Dendritic cell treated with granulocyte-macrophage colony-stimulating factor and Interleukin-4, amounts not matched to agents 40 ng/mL and 50 ng/mL, for 4 days (primary cell): ENCODE measurements at regions not wholly inside any gene's neighbourhood (a gene's known extent, or its start where the extent isn't known, plus 50 kb on each side); places are given as distances from the start of the nearest gene placed in this dataset.
"Not testable (repeated sequence)": the region's sequence is repeated elsewhere in the genome, so short reads cannot be mapped to it uniquely, and the experiment has no call there.

ENCODE experiments used
- H3K27ac Mint-ChIP-seq: one replicate; pipeline ENCODE4 v1.8.0; 2022; ENCODE audit warnings: mild to moderate bottlenecking, mixed read lengths
- H3K27me3 Mint-ChIP-seq: one replicate; pipeline ENCODE4 v1.8.0; 2022; ENCODE audit warnings: mild to moderate bottlenecking, mixed read lengths
- H3K36me3 Mint-ChIP-seq: one replicate; pipeline ENCODE4 v1.8.0; 2022; ENCODE audit warnings: low read depth, mixed read lengths
- H3K4me1 Mint-ChIP-seq: one replicate; pipeline ENCODE4 v1.8.0; 2022; ENCODE audit warnings: low read depth, mixed read lengths
- H3K4me3 Mint-ChIP-seq: one replicate; pipeline ENCODE4 v1.8.0; 2022; ENCODE audit warnings: mild to moderate bottlenecking, moderate library complexity, mixed read lengths
- H3K9me3 Mint-ChIP-seq: one replicate; pipeline ENCODE4 v1.8.0; 2022; ENCODE audit warnings: mixed read lengths
- intact Hi-C: fragments of 100-400 bp; cut with micrococcal nuclease; formaldehyde crosslinking; loops from one replicate; pipeline ENCODE4 v1.15.0; 2022

DNA sequence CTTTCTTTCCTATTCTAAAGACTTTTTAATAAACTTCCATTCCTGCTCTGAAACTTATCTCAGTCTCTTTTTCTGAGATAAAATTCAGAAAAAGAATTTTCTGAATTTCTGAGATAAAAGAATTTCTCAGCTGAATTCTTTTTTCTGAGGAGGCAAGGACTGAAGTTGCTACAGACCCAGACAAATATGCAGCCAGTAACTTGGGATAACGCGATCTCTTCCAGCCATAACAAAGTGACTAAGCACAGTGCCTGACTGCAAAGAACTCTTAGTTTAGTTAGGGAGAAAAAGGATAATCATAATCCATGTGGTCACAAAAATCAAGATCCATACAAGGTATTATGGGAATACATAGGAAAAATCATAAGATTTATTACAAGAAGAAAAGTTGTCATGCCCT, 222.0 kb upstream of the GAP43 start:
- H3K36me3 Mint-ChIP-seq, result no peaks in the 10 kb centered on the region
- H3K27ac Mint-ChIP-seq, result no peak overlapping the region
- intact Hi-C loops, result no loop called here
- no peaks in the 10 kb centered on the region for H3K27me3 Mint-ChIP-seq
- H3K4me1 Mint-ChIP-seq, result no peaks in the 10 kb centered on the region
- H3K9me3 Mint-ChIP-seq, result peaks cover 7% of the 10 kb centered on the region
- no peak overlapping the region for H3K4me3 Mint-ChIP-seq

DNA sequence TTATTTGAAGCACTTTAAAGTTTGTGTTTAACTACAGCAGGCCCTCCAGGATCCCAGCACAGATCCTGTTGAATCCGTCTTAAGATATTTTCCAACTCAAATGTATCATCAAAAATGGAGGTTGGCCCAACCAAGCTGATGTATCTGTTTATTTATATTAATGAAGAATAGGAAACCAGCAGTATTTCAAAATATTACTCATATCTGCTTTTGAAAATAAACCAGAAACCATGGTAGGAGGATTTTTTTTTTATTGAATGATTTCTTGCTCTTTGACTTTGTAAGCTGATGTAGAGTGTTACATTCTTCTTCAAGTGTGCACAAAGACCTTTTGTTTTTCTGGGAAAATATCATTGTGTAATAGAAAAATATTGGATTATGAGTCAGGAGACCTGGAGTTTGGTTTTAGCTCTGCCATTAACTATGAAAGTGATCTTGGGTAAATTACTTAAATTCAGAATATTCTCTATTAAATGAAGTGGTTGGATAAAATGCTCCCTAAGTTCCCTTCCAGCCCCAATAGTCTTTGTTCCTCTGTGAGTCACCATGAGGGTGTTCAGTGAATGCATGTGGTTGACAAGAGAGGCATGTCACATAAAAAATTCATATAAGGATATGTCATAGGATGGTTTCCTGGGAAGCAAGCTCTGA, 221.3 kb upstream of the GAP43 start:
- Mint-ChIP-seq H3K36me3 (no peaks in the 10 kb centered on the region), H3K4me3 (no peak overlapping the region), H3K4me1 (no peaks in the 10 kb centered on the region), H3K9me3 (peaks cover 7% of the 10 kb centered on the region), H3K27me3 (no peaks in the 10 kb centered on the region), H3K27ac (no peak overlapping the region)
- intact Hi-C loops, result no loop called here

DNA sequence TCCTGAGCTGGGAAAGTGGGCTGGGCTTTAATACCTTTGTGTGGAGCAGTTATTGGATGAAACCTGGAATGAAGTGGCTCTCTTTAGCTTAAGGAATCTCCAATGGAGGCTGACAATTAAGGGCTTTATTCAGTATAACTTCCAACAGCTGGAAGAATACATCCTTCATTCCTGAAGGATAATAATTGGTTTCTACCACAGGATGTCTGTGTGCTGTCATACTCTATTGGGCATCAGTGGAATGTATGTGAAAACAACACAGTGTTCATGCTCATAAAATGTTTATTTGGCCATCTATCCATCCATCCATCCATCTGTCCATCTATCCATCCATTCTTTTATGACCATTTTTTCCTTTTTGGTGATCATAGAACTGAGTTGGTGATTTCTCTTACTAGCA, 220.7 kb upstream of the GAP43 start:
- H3K27me3 Mint-ChIP-seq, result no peaks in the 10 kb centered on the region

DNA sequence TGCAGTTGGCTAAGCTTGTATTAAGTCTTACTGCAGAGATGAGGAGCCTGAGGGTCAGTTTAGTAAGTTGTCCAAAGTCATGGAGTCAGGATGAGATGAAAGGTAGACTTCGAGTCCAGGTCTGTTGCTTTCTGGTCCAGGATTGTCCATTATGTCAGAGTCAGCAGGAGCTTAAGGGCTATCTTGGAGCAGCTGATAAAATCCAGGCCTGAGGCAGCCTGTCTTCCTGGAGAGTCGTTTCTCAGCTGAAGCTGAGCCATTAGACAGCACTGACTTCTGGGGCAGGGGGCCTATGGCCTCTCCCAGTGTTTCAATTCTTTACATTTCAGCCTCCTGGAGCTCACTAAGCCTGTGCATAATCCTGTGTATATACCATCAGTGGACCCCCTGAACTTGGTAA, 219.5 kb upstream of the GAP43 start:
- Mint-ChIP-seq H3K9me3 (peaks cover 7% of the 10 kb centered on the region), H3K36me3 (no peaks in the 10 kb centered on the region), H3K4me3 (no peak overlapping the region), H3K27ac (no peak overlapping the region), H3K4me1 (no peaks in the 10 kb centered on the region), H3K27me3 (no peaks in the 10 kb centered on the region)
- intact Hi-C loops, result no loop called here

More for the DNA sequence above, 220.7 kb upstream of the GAP43 start:
- peaks cover 7% of the 10 kb centered on the region for H3K9me3 Mint-ChIP-seq
- no peak overlapping the region for H3K4me3 Mint-ChIP-seq
- no peak overlapping the region for H3K27ac Mint-ChIP-seq
- H3K36me3 Mint-ChIP-seq, result no peaks in the 10 kb centered on the region
- intact Hi-C loops, result no loop called here
- H3K4me1 Mint-ChIP-seq, result no peaks in the 10 kb centered on the region

DNA sequence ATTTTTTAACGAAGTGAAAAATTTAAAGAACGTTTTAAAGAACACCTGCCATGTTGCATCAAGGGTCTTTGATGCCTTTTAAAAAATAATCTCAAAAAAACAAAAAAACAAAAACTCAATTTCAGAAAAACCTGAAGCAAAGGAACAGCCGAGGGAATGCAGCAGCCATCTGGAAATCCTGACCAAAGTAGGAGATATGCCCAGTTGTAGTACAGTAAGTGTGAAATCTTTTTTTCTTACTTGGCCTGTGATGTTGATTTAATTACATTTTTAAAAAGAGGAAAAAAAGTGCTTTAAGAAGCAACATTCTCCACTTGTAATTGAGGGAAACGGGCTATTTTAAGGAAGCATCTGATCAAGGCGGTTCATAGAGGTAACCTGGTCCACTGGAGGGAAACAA, 213.7 kb upstream of the GAP43 start:
- no peaks in the 10 kb centered on the region for H3K27me3 Mint-ChIP-seq
- intact Hi-C loops, result no loop called here
- no peak overlapping the region for H3K4me3 Mint-ChIP-seq
- no peaks in the 10 kb centered on the region for H3K9me3 Mint-ChIP-seq
- no peaks in the 10 kb centered on the region for H3K4me1 Mint-ChIP-seq
- no peak overlapping the region for H3K27ac Mint-ChIP-seq
- H3K36me3 Mint-ChIP-seq, result no peaks in the 10 kb centered on the region

DNA sequence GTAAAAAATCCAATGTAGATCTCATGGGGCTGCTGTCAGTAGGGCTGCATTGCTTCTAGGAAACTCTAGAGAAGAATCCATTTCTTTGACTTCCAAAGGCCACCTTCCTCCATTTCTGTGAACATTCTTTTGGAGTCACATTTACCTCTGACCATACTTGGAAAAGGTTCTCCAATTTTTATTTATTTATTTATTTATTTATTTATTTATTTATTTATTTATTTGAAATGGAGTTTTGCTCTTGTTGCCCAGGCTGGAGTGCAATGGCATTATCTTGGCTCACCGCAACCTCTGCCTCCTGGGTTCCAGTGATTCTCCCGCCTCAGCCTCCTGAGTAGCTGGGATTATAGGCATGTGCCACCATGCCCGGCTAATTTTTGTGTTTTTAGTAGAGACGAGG, 208.7 kb upstream of the GAP43 start:
- intact Hi-C loops, H3K4me1 Mint-ChIP-seq, H3K9me3 Mint-ChIP-seq, H3K36me3 Mint-ChIP-seq, H3K27me3 Mint-ChIP-seq, H3K4me3 Mint-ChIP-seq, H3K27ac Mint-ChIP-seq: not testable (repeated sequence)

DNA sequence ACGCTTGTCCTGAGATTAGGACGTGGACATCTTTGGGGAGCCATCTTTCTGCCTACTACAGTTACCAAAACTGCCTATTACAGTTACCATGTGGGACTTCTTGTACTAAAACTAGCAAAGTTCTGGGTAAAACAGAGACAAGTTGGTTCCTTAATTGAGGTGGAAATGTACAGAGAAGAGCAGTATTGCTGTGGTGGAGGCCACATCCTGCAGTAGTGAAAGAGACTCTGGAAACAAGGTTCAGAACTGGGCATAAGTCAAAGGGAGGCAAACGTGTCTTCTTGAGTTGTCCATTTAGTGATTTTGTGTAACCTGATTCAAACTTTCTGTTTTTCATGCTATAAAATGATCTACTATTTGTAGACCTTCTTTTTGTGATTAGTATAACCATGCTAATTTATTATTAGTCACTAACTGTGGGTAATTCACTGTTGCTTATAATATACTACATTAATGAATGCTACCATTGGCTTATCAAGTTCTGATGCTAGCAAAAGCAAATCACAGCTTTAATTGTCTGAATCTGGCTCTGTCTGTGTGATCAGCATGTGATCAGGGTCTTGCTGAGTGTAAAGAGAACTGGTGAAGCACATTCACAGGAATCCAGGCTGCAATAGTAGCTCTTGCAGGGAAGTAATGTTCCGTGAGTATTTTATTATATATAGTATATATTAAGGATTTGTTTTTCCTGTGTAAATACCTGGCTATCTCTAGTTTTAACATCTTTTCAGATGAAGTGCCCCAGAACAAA, 207.9 kb upstream of the GAP43 start:
- H3K36me3 Mint-ChIP-seq, result no peaks in the 10 kb centered on the region
- no peaks in the 10 kb centered on the region for H3K27me3 Mint-ChIP-seq

DNA sequence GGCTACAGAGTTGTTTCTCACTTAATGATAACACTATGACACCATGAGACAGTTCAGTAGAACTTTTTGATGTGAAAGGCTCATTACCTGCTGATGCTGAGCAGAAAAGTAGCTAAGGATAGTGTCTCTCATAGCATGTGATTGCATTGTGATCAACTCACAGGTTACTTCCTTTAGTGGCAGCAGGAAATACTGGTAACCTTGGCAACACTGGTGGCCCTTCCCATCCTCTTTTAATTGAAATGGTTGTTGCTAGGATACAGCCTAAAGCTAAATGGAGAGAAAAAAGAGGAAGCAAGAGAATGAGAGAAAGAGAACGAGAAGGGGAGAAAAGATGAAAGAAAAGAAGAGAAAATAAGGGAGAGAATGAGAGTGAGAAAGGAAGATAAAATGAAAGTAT, 204.7 kb upstream of the GAP43 start:
- Mint-ChIP-seq H3K9me3 (no peaks in the 10 kb centered on the region), H3K27ac (no peak overlapping the region), H3K4me1 (no peaks in the 10 kb centered on the region), H3K4me3 (no peak overlapping the region), H3K27me3 (no peaks in the 10 kb centered on the region), H3K36me3 (no peaks in the 10 kb centered on the region)
- intact Hi-C loops, result no loop called here

More for the DNA sequence above, 207.9 kb upstream of the GAP43 start:
- no peaks in the 10 kb centered on the region for H3K9me3 Mint-ChIP-seq
- intact Hi-C loops, result no loop called here
- no peak overlapping the region for H3K27ac Mint-ChIP-seq
- H3K4me3 Mint-ChIP-seq, result no peak overlapping the region
- H3K4me1 Mint-ChIP-seq, result no peaks in the 10 kb centered on the region

DNA sequence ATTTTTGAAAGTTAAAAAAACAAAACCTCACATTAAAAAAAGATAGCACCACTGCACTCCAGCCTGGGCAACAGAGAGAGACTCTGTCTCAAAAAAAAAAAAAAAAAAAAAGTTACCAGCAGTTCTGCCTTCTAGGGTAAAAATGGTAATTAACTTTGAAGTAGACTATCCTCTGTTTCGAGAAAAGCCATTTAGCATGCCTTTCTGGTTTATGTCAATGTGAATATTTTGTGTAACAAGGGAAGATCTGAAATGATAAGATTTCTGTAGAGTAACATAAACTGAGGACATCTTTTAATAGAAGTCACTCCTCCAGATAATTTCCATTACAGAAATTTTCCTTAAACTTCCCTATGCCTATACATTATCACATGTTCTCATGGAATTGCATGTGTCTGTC, 203.2 kb upstream of the GAP43 start:
- Mint-ChIP-seq H3K27me3 (no peaks in the 10 kb centered on the region), H3K4me1 (no peaks in the 10 kb centered on the region), H3K9me3 (no peaks in the 10 kb centered on the region), H3K27ac (no peak overlapping the region), H3K4me3 (no peak overlapping the region), H3K36me3 (no peaks in the 10 kb centered on the region)
- intact Hi-C loops, result no loop called here

DNA sequence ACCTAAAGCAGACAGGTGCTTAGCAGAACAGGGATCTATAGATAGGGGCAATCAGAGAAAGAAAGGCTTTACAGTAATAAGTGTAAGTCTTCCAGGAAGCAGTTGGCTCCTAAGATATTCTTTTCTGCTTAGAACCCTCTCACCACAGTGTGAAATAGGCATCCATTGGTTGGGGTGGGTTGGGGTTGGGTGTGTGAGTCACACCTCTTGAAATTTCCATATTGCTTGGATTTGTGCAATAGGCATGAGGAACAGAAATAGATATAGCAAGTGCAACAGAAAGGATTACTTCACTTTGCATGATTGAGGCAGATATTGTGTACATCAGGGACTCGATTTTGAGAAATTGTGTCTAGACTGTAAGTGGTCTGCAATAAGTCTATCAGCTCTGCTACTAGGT, 200.1 kb upstream of the GAP43 start:
- Mint-ChIP-seq H3K27me3 (no peaks in the 10 kb centered on the region), H3K36me3 (no peaks in the 10 kb centered on the region), H3K9me3 (no peaks in the 10 kb centered on the region), H3K27ac (no peak overlapping the region), H3K4me1 (no peaks in the 10 kb centered on the region), H3K4me3 (no peak overlapping the region)
- intact Hi-C loops, result no loop called here

DNA sequence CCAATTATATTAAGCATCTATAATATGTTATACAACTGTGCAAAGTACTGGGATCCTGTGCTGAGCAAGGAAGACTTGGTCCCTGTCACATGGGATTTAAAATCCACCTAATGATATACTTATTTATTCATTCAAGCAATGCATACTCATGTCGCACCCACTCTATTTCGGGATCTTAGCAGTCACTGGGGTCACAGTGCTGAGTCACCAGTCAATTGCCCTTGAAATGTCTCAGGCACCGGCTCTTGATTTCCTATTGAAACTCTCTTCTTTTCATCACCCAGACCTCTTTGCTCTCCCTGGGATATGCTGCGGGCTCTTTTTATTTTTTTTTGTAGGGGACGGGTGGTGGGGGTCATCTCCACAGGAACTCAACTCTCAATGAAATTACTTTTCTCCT, 194.5 kb upstream of the GAP43 start:
- no peak overlapping the region for H3K4me3 Mint-ChIP-seq
- H3K9me3 Mint-ChIP-seq, result no peaks in the 10 kb centered on the region
- H3K36me3 Mint-ChIP-seq, result no peaks in the 10 kb centered on the region
- H3K27ac Mint-ChIP-seq, result no peak overlapping the region
- no peaks in the 10 kb centered on the region for H3K27me3 Mint-ChIP-seq
- intact Hi-C loops, result no loop called here
- no peaks in the 10 kb centered on the region for H3K4me1 Mint-ChIP-seq

DNA sequence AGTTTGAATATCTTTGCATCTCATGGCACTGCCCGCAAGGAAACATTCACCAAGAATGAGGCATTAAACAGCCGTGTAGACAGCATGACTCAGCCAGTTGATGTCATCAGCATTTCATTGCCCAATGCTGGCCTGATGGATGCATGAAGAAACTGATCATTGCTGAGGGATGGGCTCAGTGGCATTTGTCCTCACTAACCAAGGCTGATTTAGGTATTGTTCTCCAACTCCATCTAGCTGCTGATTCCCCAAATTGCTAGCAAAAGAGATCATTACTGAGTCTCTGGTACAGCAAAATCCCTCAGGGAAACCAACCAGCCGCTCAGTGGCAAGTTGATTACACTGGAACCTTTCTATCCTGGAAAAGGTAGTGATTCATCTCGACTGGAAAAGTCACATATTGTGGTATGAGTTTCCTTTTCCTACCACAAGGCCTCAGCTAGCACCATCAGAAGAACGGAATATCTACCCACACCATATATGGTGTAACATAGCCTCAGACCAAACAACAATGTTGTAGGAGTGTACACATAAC, 186.5 kb upstream of the GAP43 start:
- Mint-ChIP-seq H3K4me3 (no peak overlapping the region), H3K27me3 (no peaks in the 10 kb centered on the region), H3K4me1 (no peaks in the 10 kb centered on the region), H3K27ac (no peak overlapping the region), H3K36me3 (no peaks in the 10 kb centered on the region), H3K9me3 (peaks cover 9% of the 10 kb centered on the region)
- intact Hi-C loops, result no loop called here

DNA sequence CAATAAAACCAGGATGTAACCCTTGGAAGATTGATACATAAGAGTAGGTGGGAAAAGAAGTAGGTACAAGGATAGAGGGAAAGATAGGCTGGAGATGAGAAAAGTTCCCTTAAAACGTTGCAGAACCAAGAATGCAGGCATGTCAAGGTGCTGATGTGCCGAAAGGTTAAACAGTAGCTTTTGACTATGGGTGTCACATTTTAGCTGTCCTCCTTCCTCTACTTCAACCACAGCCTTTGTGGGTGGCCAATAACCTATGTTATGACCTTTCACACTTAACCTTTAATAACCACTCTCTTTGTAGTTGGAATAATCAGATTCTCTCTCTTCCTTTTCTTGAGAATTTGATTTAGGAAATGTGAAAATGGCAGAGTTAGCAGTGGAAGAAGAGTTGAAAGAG, 184.5 kb upstream of the GAP43 start:
- peaks cover 9% of the 10 kb centered on the region for H3K9me3 Mint-ChIP-seq
- no peaks in the 10 kb centered on the region for H3K27me3 Mint-ChIP-seq
- no peaks in the 10 kb centered on the region for H3K36me3 Mint-ChIP-seq
- H3K4me1 Mint-ChIP-seq, result no peaks in the 10 kb centered on the region
- H3K4me3 Mint-ChIP-seq, result no peak overlapping the region
- intact Hi-C loops, result no loop called here
- H3K27ac Mint-ChIP-seq, result no peak overlapping the region

DNA sequence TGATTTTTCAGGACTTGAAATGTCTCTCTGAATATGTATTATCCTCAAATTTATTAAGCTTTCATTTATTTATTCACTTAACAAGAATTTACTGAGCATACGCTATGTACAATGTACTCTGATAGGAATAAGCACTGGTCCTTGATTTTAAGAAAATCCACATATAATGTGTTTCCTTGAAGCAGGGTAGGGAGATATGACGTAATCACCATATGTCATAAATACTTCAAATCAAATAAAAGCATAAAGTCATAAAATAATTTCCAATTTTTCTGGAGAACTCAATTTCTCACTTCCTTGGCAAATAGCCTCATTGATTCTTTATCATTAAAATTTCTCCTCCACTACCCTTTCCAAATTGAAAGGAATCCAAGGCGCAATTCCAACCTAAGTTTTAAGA, 177.8 kb upstream of the GAP43 start:
- Mint-ChIP-seq H3K36me3 (no peaks in the 10 kb centered on the region), H3K27ac (no peak overlapping the region), H3K27me3 (no peaks in the 10 kb centered on the region), H3K4me3 (no peak overlapping the region), H3K9me3 (no peaks in the 10 kb centered on the region), H3K4me1 (no peaks in the 10 kb centered on the region)
- intact Hi-C loops, result no loop called here

DNA sequence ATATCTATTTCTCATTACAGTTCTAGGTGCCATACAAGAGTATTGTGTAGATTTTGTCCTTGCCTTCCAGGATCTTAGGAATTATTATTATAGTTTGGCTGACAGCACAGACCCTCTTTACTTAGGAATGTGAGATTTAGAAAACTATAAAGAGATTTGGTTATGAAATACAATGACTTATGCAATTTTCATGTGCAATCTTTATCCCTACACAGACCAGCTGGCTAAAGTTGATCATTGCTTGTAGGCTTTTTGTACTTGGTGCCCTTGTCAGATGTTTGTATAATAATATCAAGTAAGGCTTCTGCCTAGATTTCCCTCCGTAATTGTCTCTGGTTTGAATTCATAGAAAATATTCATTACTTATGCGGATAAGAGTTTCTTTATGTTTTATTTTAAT, 174.5 kb upstream of the GAP43 start:
- H3K36me3 Mint-ChIP-seq, result no peaks in the 10 kb centered on the region
- H3K4me1 Mint-ChIP-seq, result no peaks in the 10 kb centered on the region
- no peak overlapping the region for H3K4me3 Mint-ChIP-seq
- H3K27ac Mint-ChIP-seq, result no peak overlapping the region
- no peaks in the 10 kb centered on the region for H3K9me3 Mint-ChIP-seq
- intact Hi-C loops, result no loop called here
- H3K27me3 Mint-ChIP-seq, result no peaks in the 10 kb centered on the region
